ENCODE measurements at regions not wholly inside any gene's neighbourhood (a gene's known extent, or its start where the extent isn't known, plus 50 kb on each side); places are given as distances from the start of the nearest gene placed in this dataset.

DNA sequence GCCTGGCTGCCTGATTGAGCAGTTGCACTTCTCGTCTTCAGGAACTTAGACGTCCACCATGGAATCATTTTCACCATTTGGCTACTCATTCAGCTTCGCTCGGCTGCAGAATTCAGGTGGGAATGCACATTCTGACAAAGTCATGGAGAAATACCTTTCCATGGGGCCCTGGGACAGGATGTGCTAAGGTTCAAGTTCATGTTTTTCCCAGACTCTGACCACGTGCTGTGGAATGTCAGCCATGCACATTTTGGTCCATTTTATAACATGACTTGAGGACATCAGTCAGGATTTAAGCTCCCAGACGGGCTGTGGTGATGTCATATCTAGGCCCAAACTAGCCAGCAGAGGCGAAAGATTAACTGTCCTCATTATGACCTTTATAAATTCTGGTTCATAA, 205.3 kb downstream of the TBXT start:
- DNase-seq (ENCODE audit: low read depth in 1 of 2, low spot score in 1 of 2) = no peak
- Histone ChIP-seq H3K4me3 (no peak overlapping the region), H3K36me3 (no peaks in the 10 kb centered on the region), H3K9me3 (ENCODE audit: low read depth) (no peaks in the 10 kb centered on the region), H3K27ac (no peak overlapping the region), H3K27me3 (no peaks in the 10 kb centered on the region), H3K4me1 (ENCODE audit: low read depth) (no peaks in the 10 kb centered on the region)
- TF ChIP-seq, protein P1, sequence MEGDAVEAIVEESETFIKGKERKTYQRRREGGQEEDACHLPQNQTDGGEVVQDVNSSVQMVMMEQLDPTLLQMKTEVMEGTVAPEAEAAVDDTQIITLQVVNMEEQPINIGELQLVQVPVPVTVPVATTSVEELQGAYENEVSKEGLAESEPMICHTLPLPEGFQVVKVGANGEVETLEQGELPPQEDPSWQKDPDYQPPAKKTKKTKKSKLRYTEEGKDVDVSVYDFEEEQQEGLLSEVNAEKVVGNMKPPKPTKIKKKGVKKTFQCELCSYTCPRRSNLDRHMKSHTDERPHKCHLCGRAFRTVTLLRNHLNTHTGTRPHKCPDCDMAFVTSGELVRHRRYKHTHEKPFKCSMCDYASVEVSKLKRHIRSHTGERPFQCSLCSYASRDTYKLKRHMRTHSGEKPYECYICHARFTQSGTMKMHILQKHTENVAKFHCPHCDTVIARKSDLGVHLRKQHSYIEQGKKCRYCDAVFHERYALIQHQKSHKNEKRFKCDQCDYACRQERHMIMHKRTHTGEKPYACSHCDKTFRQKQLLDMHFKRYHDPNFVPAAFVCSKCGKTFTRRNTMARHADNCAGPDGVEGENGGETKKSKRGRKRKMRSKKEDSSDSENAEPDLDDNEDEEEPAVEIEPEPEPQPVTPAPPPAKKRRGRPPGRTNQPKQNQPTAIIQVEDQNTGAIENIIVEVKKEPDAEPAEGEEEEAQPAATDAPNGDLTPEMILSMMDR (IDR thresholded peaks at IDR 0.05; ENCODE audit: low read depth, low read length) = no peak

DNA sequence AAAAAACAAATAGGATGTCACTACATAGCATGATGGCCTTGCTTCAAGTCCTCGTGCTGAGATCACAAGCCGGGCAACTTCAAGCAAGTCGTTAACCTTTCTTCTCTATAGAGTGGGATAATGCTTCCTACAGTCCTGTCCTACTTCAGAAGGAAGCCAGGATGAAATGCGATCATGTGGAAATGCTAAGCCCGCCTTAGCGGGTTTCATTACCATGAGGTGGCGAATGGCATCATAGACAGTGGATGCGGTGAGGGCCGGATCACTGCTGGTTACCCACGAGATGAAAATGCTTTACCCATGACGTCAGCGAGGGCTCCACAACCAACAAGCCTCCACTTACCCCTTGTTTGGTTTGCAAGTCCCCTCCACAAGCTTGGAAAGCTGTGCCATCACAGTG, 206.4 kb downstream of the TBXT start:
- TF ChIP-seq, protein P1 (IDR thresholded peaks at IDR 0.05; ENCODE audit: low read depth, low read length) = no peak
- H3K27me3 ChIP-seq = no peaks in the 10 kb centered on the region
- H3K9me3 ChIP-seq (ENCODE audit: low read depth) = no peaks in the 10 kb centered on the region
- H3K27ac ChIP-seq = no peak overlapping the region
- DNase-seq (ENCODE audit: low read depth in 1 of 2, low spot score in 1 of 2) = no peak
- H3K4me1 ChIP-seq (ENCODE audit: low read depth) = no peaks in the 10 kb centered on the region
- no peaks in the 10 kb centered on the region for H3K36me3 ChIP-seq
- no peak overlapping the region for H3K4me3 ChIP-seq

DNA sequence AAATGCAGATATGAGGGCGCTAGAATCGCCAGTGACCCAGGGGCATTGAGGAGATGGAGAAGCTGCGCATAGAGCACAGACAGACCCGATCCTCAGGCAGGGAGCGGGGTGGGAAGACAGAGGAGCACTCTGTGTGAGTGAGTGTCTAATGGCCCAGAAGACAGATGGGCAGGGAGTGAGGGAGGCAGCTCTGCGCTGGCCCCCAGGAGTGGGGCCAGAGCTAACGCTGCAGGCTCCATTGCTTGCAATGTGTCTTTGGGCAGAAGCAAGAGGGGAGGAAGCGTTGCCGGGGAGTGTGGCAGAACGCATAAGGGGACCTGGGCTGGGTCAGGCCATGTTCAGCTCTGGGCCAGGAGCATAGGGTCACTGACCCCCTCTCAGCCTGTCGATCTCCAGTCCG, 207.0 kb downstream of the TBXT start:
- Histone ChIP-seq H3K27me3 (no peaks in the 10 kb centered on the region), H3K4me3 (no peak overlapping the region), H3K9me3 (ENCODE audit: low read depth) (no peaks in the 10 kb centered on the region), H3K36me3 (no peaks in the 10 kb centered on the region), H3K4me1 (ENCODE audit: low read depth) (no peaks in the 10 kb centered on the region), H3K27ac (no peak overlapping the region)
- DNase-seq (ENCODE audit: low read depth in 1 of 2, low spot score in 1 of 2) = no peak
- TF ChIP-seq, protein P1 (IDR thresholded peaks at IDR 0.05; ENCODE audit: low read depth, low read length) = no peak

DNA sequence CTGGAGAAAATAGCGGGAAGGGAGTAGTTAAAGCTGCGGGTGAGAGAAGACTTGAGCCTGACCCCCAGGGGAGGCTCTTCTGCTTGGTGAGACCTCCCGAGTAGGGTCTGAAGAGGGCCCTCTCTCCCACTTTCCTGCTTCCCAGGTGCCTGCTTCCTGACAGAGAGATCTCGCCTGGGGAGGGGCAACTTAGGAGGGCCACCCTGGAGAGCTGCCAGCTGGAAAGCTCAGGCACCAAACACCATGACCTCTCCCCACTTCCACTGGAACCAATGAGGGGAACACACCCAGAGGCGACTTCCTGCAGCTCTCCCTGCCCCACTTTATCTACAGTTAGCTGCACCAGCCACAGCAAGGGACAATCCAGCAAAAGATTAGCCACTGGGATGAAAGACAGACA, 208.0 kb downstream of the TBXT start:
- Histone ChIP-seq H3K36me3 (no peaks in the 10 kb centered on the region), H3K4me1 (ENCODE audit: low read depth) (no peaks in the 10 kb centered on the region), H3K9me3 (ENCODE audit: low read depth) (no peaks in the 10 kb centered on the region), H3K27ac (no peak overlapping the region), H3K4me3 (no peak overlapping the region), H3K27me3 (no peaks in the 10 kb centered on the region)
- no peak for DNase-seq (ENCODE audit: low read depth in 1 of 2, low spot score in 1 of 2)
- TF ChIP-seq, protein P1 (IDR thresholded peaks at IDR 0.05; ENCODE audit: low read depth, low read length) = no peak

DNA sequence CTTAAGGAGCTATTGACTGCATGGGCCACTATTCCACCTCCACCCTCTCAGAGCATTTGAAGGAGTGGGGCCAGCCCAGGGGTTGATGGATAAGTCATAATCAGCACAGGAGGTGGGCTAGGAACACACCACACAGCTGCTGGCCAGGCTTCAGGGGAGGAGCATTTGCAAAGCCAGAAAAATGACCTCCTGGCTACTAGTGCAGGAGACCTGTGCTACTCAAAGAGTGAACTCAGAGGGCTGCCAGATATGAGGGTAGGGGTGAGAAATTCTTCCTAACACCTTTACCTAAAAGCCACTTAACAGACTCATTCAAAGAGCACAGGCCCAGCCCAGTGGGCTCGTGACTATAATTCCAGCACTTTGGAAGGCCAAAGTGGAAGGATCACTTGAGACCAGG, 210.8 kb downstream of the TBXT start:
- TF ChIP-seq, protein P1 (IDR thresholded peaks at IDR 0.05; ENCODE audit: low read depth, low read length) = no peak
- Histone ChIP-seq H3K27me3 (no peaks in the 10 kb centered on the region), H3K4me1 (ENCODE audit: low read depth) (no peaks in the 10 kb centered on the region), H3K9me3 (ENCODE audit: low read depth) (no peaks in the 10 kb centered on the region), H3K36me3 (no peaks in the 10 kb centered on the region), H3K27ac (no peak overlapping the region), H3K4me3 (no peak overlapping the region)
- DNase-seq (ENCODE audit: low read depth in 1 of 2, low spot score in 1 of 2) = no peak

DNA sequence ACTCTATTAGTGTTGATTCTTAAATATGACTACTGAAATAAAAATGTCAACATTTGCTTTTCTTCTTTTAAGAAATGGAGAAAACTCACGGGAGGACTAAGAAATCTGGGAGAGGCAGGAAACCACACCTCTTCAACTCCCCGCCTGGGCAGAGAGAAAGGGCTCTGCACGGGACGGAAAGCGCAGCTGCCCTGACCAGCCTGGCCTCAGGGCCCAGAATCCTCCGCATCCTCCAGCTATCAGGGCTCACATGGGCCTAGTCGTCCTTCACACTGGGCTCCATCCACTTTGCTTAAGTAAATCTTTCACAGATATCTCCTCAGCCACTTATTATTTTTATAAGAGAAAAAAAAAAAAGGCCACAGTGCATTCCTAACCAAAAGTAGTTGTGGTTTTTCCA, 215.1 kb downstream of the TBXT start:
- Histone ChIP-seq H3K4me3 (no peak overlapping the region), H3K4me1 (ENCODE audit: low read depth) (no peaks in the 10 kb centered on the region), H3K27ac (no peak overlapping the region), H3K36me3 (no peaks in the 10 kb centered on the region), H3K27me3 (peaks cover 8% of the 10 kb centered on the region), H3K9me3 (ENCODE audit: low read depth) (no peaks in the 10 kb centered on the region)
- no peak for DNase-seq (ENCODE audit: low read depth in 1 of 2, low spot score in 1 of 2)
- TF ChIP-seq, protein P1 (IDR thresholded peaks at IDR 0.05; ENCODE audit: low read depth, low read length) = no peak
